ENCODE measurements at regions not wholly inside any gene's neighbourhood (a gene's known extent, or its start where the extent isn't known, plus 50 kb on each side); places are given as distances from the start of the nearest gene placed in this dataset.

- TF ChIP-seq EZH2 (IDR thresholded peaks at IDR 0.05; ENCODE audit: low read depth, unreplicated experiment) = no peak
- no peak for TF ChIP-seq NANOG (IDR thresholded peaks at IDR 0.05; ENCODE audit: borderline replicate concordance)
- TF ChIP-seq CREB1 (CRISPR knock-in tag; IDR thresholded peaks at IDR 0.05; ENCODE audit: low read depth) = no peak
- no peak for TF ChIP-seq JUNB (IDR thresholded peaks at IDR 0.05; ENCODE audit: unreplicated experiment)
These were observed 200.4 kb upstream of the NOX3 start (continued) for GRCh38 chr6:155656024-155656423.

DNA sequence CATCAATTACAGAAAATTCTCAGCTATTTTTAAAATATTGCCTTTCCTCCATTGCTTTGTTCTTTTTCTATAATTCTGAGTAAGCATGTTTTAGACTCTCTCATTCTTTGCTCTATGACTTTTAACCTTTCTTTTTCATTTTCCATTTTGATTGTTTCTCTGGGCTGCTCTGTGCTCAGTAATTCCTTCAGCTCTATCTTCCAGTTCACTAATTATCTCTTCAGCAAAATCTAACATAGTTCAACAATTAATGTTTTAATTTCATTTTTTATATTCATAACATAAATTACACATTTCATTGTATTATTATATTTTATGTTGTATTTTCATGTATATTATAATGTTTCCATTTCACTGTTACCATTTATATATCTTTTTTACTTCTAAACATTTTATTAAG is 198.8 kb upstream of the NOX3 start:
- H3K27ac Mint-ChIP-seq = no peak overlapping the region
- H3K4me1 ChIP-seq (ENCODE audit: insufficient read depth) = no peaks in the 10 kb centered on the region
- peaks cover 7% of the 10 kb centered on the region; the same call in 1 of the 3 replicates for H3K36me3 Mint-ChIP-seq (ENCODE audit: low read depth)
- no peak for TF ChIP-seq CREB1 (CRISPR knock-in tag; IDR thresholded peaks at IDR 0.05; ENCODE audit: low read depth)
- no peaks in the 10 kb centered on the region for H3K79me2 ChIP-seq (replicated peaks; ENCODE audit: insufficient read depth)
- no peaks in the 10 kb centered on the region for H3K36me3 ChIP-seq (ENCODE audit: insufficient read depth)
- H4K20me1 ChIP-seq (replicated peaks; ENCODE audit: insufficient read depth) = no peaks in the 10 kb centered on the region
- no peaks in the 10 kb centered on the region for H3K9me2 ChIP-seq (ENCODE audit: insufficient read depth)
- H2AFZ ChIP-seq = no peak overlapping the region
- DNase-seq (ENCODE audit: low spot score) (no peak), ATAC-seq (no peak)
- no peaks in the 10 kb centered on the region for H3K4me1 Mint-ChIP-seq
- no peak overlapping the region for H3K4me3 ChIP-seq
- no peak overlapping the region for H3K4me2 ChIP-seq
- H3K4me3 Mint-ChIP-seq = no peak overlapping the region
- H3F3A ChIP-seq (replicated peaks; ENCODE audit: low read depth) = no peaks in the 10 kb centered on the region
- peaks cover 15% of the 10 kb centered on the region for H3K9me3 Mint-ChIP-seq
- H3K27ac ChIP-seq (ENCODE audit: low read depth) = no peak overlapping the region
- no peaks in the 10 kb centered on the region for H3K27me3 Mint-ChIP-seq (ENCODE audit: insufficient read depth, low read depth, poor library complexity)
- H3K27me3 ChIP-seq (ENCODE audit: insufficient read depth) = no peaks in the 10 kb centered on the region

DNA sequence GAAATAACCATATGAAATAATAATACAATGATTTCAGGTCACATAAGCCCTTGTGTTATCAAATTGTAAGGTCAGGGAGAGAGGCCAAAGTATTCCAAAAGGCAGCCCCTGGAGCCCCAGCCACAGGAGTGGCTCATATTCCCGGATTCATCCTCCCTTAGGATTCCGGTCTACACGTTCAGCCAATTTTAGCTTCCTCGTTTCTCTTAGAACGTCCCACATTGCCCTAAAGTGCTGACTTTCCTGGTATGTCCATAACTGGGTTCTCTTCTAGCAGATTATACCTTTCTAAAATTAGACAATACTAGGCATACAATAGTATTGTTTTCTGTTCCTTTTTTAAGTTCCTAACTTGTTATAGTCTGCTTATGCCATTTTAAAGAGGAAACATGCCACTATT is 192.7 kb upstream of the NOX3 start:
- DNase-seq (ENCODE audit: low spot score) = no peak
- Histone ChIP-seq H3K79me2 (replicated peaks; ENCODE audit: insufficient read depth) (no peaks in the 10 kb centered on the region), H3K36me3 (ENCODE audit: insufficient read depth) (no peaks in the 10 kb centered on the region), H3K27me3 (ENCODE audit: insufficient read depth) (no peaks in the 10 kb centered on the region), H4K20me1 (replicated peaks; ENCODE audit: insufficient read depth) (no peaks in the 10 kb centered on the region), H3K9me2 (ENCODE audit: insufficient read depth) (no peaks in the 10 kb centered on the region), H3F3A (replicated peaks; ENCODE audit: low read depth) (no peaks in the 10 kb centered on the region), H2AFZ (peak overlapping the region; percentile 28; the same call in 1 of the 2 replicates), H3K4me1 (ENCODE audit: insufficient read depth) (peaks cover 14% of the 10 kb centered on the region; the same call in 1 of the 2 replicates), H3K27ac (ENCODE audit: low read depth) (no peak overlapping the region), H3K4me2 (no peak overlapping the region), H3K4me3 (no peak overlapping the region)
- Mint-ChIP-seq H3K27ac (no peak overlapping the region), H3K9me3 (peaks cover under 1% of the 10 kb centered on the region; the same call in 1 of the 3 replicates), H3K4me3 (no peak overlapping the region), H3K36me3 (ENCODE audit: low read depth) (no peaks in the 10 kb centered on the region), H3K4me1 (peaks cover 10% of the 10 kb centered on the region), H3K27me3 (ENCODE audit: insufficient read depth, low read depth, poor library complexity) (no peaks in the 10 kb centered on the region)
- TF ChIP-seq ETS1 (IDR thresholded peaks at IDR 0.05) (no peak), POLR2AphosphoS5 (IDR thresholded peaks at IDR 0.05; ENCODE audit: low read depth) (no peak)
- ATAC-seq = no peak

GRCh38 chr6:155647354-155647753 is 191.7 kb upstream of the NOX3 start:
- Histone ChIP-seq H3K4me2 (peak overlapping the region; percentile 36; the same call in 1 of the 2 replicates), H3K4me3 (no peak overlapping the region), H3F3A (replicated peaks; ENCODE audit: low read depth) (no peaks in the 10 kb centered on the region), H3K36me3 (ENCODE audit: insufficient read depth) (no peaks in the 10 kb centered on the region), H3K79me2 (replicated peaks; ENCODE audit: insufficient read depth) (no peaks in the 10 kb centered on the region), H3K27me3 (ENCODE audit: insufficient read depth) (no peaks in the 10 kb centered on the region), H4K20me1 (replicated peaks; ENCODE audit: insufficient read depth) (no peaks in the 10 kb centered on the region), H3K27ac (ENCODE audit: low read depth) (no peak overlapping the region), H3K9me2 (ENCODE audit: insufficient read depth) (no peaks in the 10 kb centered on the region), H3K4me1 (ENCODE audit: insufficient read depth) (peaks cover 14% of the 10 kb centered on the region; the same call in 1 of the 2 replicates), H2AFZ (peak overlapping the region; percentile 48; the same call in 1 of the 2 replicates)
- Mint-ChIP-seq H3K4me3 (no peak overlapping the region), H3K36me3 (ENCODE audit: low read depth) (peaks cover 5% of the 10 kb centered on the region; the same call in 2 of the 3 replicates), H3K9me3 (peaks cover 6% of the 10 kb centered on the region), H3K27ac (peak overlapping the region; percentile 25; the same call in 1 of the 2 replicates), H3K27me3 (ENCODE audit: insufficient read depth, low read depth, poor library complexity) (no peaks in the 10 kb centered on the region), H3K4me1 (peaks cover 10% of the 10 kb centered on the region)
- DNase-seq (ENCODE audit: low spot score) = peak; percentile 13
- no peak for ATAC-seq
- TF ChIP-seq ZNF114 (CRISPR knock-in tag; IDR thresholded peaks at IDR 0.05) (no peak), STAT1 (IDR thresholded peaks at IDR 0.05; ENCODE audit: unreplicated experiment) (no peak), REST (IDR thresholded peaks at IDR 0.05; ENCODE audit: unreplicated experiment) (no peak), EZH2phosphoT487 (IDR thresholded peaks at IDR 0.05; ENCODE audit: unreplicated experiment) (no peak), CREB1 (CRISPR knock-in tag; IDR thresholded peaks at IDR 0.05; ENCODE audit: low read depth) (no peak), ETS1 (IDR thresholded peaks at IDR 0.05) (no peak), ZNF331 (CRISPR knock-in tag; IDR thresholded peaks at IDR 0.05; ENCODE audit: low read depth) (no peak)

Measured in GM23338 (cell line).